ENCODE measurements at regions not wholly inside any gene's neighbourhood (a gene's known extent, or its start where the extent isn't known, plus 50 kb on each side); places are given as distances from the start of the nearest gene placed in this dataset.

DNA sequence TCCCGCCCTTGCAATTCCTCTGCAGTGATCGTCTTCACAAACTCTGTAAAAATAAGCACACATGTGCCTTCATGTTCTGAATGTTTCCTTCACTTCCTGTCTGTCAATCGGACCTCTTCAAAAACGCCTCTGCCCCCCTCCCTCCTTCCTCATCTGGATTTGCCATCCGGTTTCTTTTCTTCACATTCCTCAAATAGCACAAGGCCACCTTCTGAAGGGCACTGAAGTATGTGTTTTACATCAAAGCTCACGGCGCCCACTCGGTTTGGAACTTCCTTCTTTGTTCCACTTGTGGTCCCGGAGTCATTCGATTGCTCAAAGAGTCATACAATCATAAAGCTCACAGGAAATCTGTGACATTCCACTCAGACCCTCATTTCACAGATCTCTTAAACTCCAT is 758.1 kb upstream of the SALL3 start:
- no peak overlapping the region for H3K4me3 ChIP-seq (ENCODE audit: low read depth, low read length)
- TF ChIP-seq, protein P1, sequence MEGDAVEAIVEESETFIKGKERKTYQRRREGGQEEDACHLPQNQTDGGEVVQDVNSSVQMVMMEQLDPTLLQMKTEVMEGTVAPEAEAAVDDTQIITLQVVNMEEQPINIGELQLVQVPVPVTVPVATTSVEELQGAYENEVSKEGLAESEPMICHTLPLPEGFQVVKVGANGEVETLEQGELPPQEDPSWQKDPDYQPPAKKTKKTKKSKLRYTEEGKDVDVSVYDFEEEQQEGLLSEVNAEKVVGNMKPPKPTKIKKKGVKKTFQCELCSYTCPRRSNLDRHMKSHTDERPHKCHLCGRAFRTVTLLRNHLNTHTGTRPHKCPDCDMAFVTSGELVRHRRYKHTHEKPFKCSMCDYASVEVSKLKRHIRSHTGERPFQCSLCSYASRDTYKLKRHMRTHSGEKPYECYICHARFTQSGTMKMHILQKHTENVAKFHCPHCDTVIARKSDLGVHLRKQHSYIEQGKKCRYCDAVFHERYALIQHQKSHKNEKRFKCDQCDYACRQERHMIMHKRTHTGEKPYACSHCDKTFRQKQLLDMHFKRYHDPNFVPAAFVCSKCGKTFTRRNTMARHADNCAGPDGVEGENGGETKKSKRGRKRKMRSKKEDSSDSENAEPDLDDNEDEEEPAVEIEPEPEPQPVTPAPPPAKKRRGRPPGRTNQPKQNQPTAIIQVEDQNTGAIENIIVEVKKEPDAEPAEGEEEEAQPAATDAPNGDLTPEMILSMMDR (IDR thresholded peaks at IDR 0.05; ENCODE audit: borderline replicate concordance, insufficient read depth, low read depth, low read length): no peak

- TF ChIP-seq, protein P1 (IDR thresholded peaks at IDR 0.05; ENCODE audit: borderline replicate concordance, insufficient read depth, low read depth, low read length): no peak
- H3K4me3 ChIP-seq (ENCODE audit: low read depth, low read length): no peak overlapping the region
These were observed 750.6 kb upstream of the SALL3 start for GRCh38 chr18:78228974-78229373.

DNA sequence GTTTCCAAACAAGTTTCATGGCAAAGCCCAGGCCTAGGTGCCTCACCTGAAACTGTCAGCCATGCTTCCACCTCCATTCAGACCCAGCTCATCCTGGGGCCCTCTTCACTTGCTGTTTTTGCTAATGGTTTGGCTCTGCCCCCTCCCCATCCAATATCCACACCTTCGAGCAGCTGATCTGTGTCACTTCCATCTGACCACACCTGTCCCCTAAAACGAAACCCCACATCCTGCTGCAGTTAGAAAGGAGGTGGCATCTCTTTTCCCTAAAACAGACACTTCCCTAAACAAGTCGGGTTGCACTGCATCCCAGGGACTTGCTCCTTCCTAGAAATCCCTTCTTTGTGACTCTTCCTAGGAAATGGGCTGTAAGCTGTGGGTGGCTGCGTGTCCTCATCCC is 748.7 kb upstream of the SALL3 start:
- TF ChIP-seq, protein P1 (IDR thresholded peaks at IDR 0.05; ENCODE audit: borderline replicate concordance, insufficient read depth, low read depth, low read length): no peak
- H3K4me3 ChIP-seq (ENCODE audit: low read depth, low read length): no peak overlapping the region

DNA sequence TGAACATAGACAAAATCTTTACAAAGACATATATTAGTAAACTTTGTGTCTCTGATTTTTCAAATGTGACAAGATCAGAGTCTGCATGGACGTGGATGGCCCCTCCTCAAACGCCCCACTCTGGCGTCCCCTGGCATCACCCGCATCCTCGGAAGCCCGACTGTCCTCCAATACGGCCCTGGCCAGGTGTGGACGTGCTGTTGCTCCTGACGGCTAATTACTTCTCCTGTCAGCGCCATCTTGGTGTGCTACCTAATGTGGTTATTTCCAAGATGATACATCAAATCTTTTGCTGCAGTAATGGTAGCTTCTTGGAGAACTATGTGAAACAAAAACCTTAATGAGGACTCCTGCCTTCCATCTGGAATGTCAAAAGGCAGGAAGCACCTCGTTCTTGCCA is 747.4 kb upstream of the SALL3 start:
- TF ChIP-seq, protein P1 (IDR thresholded peaks at IDR 0.05; ENCODE audit: borderline replicate concordance, insufficient read depth, low read depth, low read length): no peak
- H3K4me3 ChIP-seq (ENCODE audit: low read depth, low read length): no peak overlapping the region

GRCh38 chr18:78237864-78238263 is 741.8 kb upstream of the SALL3 start:
- H3K4me3 ChIP-seq (ENCODE audit: low read depth, low read length): no peak overlapping the region
- TF ChIP-seq, protein P1 (IDR thresholded peaks at IDR 0.05; ENCODE audit: borderline replicate concordance, insufficient read depth, low read depth, low read length): no peak

- no peak overlapping the region for H3K4me3 ChIP-seq (ENCODE audit: low read depth, low read length)
- TF ChIP-seq, protein P1 (IDR thresholded peaks at IDR 0.05; ENCODE audit: borderline replicate concordance, insufficient read depth, low read depth, low read length): no peak
These were observed 741.1 kb upstream of the SALL3 start for GRCh38 chr18:78238404-78239089.

- TF ChIP-seq, protein P1 (IDR thresholded peaks at IDR 0.05; ENCODE audit: borderline replicate concordance, insufficient read depth, low read depth, low read length): no peak
- H3K4me3 ChIP-seq (ENCODE audit: low read depth, low read length): no peak overlapping the region
These were observed 740.5 kb upstream of the SALL3 start for GRCh38 chr18:78239090-78239457.
